ENCODE measurements at regions not wholly inside any gene's neighbourhood (a gene's known extent, or its start where the extent isn't known, plus 50 kb on each side); places are given as distances from the start of the nearest gene placed in this dataset.

DNA sequence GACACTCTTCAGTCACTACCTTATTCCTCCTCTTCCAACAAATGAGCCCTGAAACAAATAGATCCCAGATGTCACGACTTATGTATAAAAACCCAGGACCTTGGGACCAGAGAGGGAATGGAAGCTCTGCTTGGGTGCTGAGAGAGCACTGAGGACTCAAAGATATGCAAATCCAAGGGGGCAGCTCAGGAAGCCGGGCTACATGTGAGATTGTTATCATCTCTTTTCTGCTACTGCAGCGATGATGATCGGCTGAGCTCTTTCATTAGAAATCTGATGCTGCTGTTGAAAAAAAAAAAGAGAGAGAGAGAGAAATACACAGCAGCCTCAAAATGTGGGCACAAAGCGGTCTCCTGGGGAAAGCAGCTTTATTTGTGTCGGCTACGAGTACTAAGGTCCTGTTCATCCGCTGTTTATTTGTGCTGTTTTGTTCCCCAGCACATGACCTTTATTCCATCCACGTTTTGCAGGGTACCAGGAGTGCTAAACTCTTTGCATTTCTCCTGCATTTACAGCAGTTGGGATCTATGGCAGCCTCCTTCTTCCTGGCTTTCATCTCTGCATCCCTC, 120.2 kb downstream of the TRIM29 start:
- Histone ChIP-seq H3K27ac (ENCODE audit: low read depth, low read length) (no peak overlapping the region), H3K36me3 (ENCODE audit: insufficient read depth, low read length) (no peaks in the 10 kb centered on the region), H3K4me2 (ENCODE audit: low read length) (no peak overlapping the region), H3K79me2 (ENCODE audit: insufficient read depth, low read length) (no peaks in the 10 kb centered on the region), H3K9me3 (ENCODE audit: insufficient read depth, low read depth, low read length) (no peaks in the 10 kb centered on the region), H2AFZ (ENCODE audit: low read depth, low read length) (no peak overlapping the region), H4K20me1 (ENCODE audit: insufficient read depth, low read length) (no peaks in the 10 kb centered on the region), H3K27me3 (ENCODE audit: insufficient read depth, low read length) (peaks cover 24% of the 10 kb centered on the region), H3K9ac (ENCODE audit: low read length) (no peak overlapping the region), H3K4me1 (ENCODE audit: insufficient read depth, low read length) (no peaks in the 10 kb centered on the region), H3K4me3 (ENCODE audit: insufficient read depth, low read depth, low read length) (no peak overlapping the region)
- Mint-ChIP-seq H3K27ac (ENCODE audit: unreplicated experiment) (no peak overlapping the region), H3K36me3 (ENCODE audit: low read depth, unreplicated experiment) (no peaks in the 10 kb centered on the region), H3K27me3 (ENCODE audit: low read depth, unreplicated experiment) (peaks cover 60% of the 10 kb centered on the region), H3K9me3 (ENCODE audit: unreplicated experiment) (peaks cover 2% of the 10 kb centered on the region), H3K4me3 (ENCODE audit: unreplicated experiment) (no peak overlapping the region), H3K4me1 (ENCODE audit: low read depth, unreplicated experiment) (peaks cover 14% of the 10 kb centered on the region)
- DNase-seq (ENCODE audit: low read depth) (no peak), FAIRE-seq (no peak)
- no peak for TF ChIP-seq EZH2 (IDR thresholded peaks at IDR 0.05; ENCODE audit: insufficient read depth, low read length)
- TF ChIP-seq, protein P1, sequence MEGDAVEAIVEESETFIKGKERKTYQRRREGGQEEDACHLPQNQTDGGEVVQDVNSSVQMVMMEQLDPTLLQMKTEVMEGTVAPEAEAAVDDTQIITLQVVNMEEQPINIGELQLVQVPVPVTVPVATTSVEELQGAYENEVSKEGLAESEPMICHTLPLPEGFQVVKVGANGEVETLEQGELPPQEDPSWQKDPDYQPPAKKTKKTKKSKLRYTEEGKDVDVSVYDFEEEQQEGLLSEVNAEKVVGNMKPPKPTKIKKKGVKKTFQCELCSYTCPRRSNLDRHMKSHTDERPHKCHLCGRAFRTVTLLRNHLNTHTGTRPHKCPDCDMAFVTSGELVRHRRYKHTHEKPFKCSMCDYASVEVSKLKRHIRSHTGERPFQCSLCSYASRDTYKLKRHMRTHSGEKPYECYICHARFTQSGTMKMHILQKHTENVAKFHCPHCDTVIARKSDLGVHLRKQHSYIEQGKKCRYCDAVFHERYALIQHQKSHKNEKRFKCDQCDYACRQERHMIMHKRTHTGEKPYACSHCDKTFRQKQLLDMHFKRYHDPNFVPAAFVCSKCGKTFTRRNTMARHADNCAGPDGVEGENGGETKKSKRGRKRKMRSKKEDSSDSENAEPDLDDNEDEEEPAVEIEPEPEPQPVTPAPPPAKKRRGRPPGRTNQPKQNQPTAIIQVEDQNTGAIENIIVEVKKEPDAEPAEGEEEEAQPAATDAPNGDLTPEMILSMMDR (IDR thresholded peaks at IDR 0.05; ENCODE audit: insufficient read depth, low read depth, low read length) = no peak

DNA sequence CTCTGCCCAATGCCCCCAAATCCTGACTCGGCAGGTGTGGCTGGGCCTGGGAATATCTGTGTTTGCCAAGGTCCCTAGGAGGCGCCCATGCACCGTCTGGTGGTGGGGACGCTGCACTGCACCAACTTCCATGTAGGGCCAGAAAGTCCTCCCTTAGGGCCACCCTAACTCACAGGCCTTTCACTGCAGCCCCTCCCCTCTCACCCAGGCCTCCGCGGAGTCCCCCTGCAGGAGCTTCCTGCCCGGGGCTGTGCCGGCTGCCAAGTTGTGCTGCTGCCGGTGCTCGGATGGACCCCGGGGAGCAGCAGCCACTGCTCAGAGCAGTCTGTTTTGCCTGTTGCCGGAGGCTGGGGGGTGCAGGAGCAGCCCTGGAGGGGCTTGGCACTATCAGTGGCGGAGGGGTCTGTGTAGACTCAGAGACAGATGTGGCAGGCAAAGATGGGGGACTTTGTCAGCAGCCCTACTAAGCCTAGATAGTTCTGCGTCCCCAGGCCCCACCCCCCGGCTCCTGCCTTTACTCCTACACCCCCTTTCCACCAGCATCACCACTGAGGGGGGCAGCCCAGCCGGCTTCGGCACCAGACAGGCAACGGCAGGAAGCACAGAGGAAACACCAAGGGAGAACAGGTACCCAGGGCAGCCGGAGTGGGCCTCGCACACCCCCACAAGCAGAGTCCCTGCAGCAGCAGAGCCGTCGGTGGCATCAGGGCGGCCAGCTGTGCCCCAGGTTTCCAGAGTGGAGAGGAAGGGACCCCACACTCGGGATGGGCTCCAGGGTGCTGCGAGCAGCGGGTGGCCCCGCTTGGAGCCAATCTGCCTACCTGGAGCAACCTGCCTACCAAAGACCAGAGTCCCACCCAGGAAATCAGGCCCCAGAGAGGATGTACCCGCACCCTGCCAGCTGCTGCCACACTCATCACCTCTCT, 124.3 kb downstream of the TRIM29 start:
- Histone ChIP-seq H2AFZ (ENCODE audit: low read depth, low read length) (no peak overlapping the region), H4K20me1 (ENCODE audit: insufficient read depth, low read length) (no peaks in the 10 kb centered on the region), H3K4me1 (ENCODE audit: insufficient read depth, low read length) (no peaks in the 10 kb centered on the region), H3K79me2 (ENCODE audit: insufficient read depth, low read length) (no peaks in the 10 kb centered on the region), H3K36me3 (ENCODE audit: insufficient read depth, low read length) (no peaks in the 10 kb centered on the region), H3K4me2 (ENCODE audit: low read length) (no peak overlapping the region), H3K9me3 (ENCODE audit: insufficient read depth, low read depth, low read length) (no peaks in the 10 kb centered on the region), H3K4me3 (ENCODE audit: insufficient read depth, low read depth, low read length) (no peak overlapping the region), H3K27me3 (ENCODE audit: insufficient read depth, low read length) (peaks cover 38% of the 10 kb centered on the region), H3K27ac (ENCODE audit: low read depth, low read length) (no peak overlapping the region), H3K9ac (ENCODE audit: low read length) (no peak overlapping the region)
- H3K4me3 Mint-ChIP-seq (ENCODE audit: unreplicated experiment) = no peak overlapping the region
- H3K4me1 Mint-ChIP-seq (ENCODE audit: low read depth, unreplicated experiment) = peaks cover 14% of the 10 kb centered on the region
- H3K27ac Mint-ChIP-seq (ENCODE audit: unreplicated experiment) = no peak overlapping the region
- no peaks in the 10 kb centered on the region for H3K9me3 Mint-ChIP-seq (ENCODE audit: unreplicated experiment)
- H3K27me3 Mint-ChIP-seq (ENCODE audit: low read depth, unreplicated experiment) = peaks cover 80% of the 10 kb centered on the region
- peak; percentile 9 for DNase-seq (ENCODE audit: low read depth)
- TF ChIP-seq, protein P1 (IDR thresholded peaks at IDR 0.05; ENCODE audit: insufficient read depth, low read depth, low read length) = peak; percentile 37
- TF ChIP-seq EZH2 (IDR thresholded peaks at IDR 0.05; ENCODE audit: insufficient read depth, low read length) = no peak
- no peaks in the 10 kb centered on the region for H3K36me3 Mint-ChIP-seq (ENCODE audit: low read depth, unreplicated experiment)
- no peak for FAIRE-seq

All from astrocyte (in vitro differentiated cells and primary cell).